K562 (cell line): ENCODE measurements at regions not wholly inside any gene's neighbourhood (a gene's known extent, or its start where the extent isn't known, plus 50 kb on each side); places are given as distances from the start of the nearest gene placed in this dataset.

Experiments used
- ATAC-seq: fragments of 200-7000 bp; cut with Tn5 transposase; 3 replicates; pipeline ENCODE4 v1.9.1; 2020; ENCODE audit warnings: moderate library complexity
- BruUV-seq: library from RNA; stranded (reverse); fragments of 400-500 nt; replicated peaks from 2 replicates; lab custom pipeline; 2021; lab: Mats Ljungman, UMichigan
- CTCF ChIA-PET: fragments of 300-600 bp; formaldehyde crosslinking; extraction: SDS; loops from one replicate; lab custom pipeline; 2021; ENCODE audit warnings: low intra/inter-chr PET ratio; lab: Yijun Ruan, JAX
- POLR2A ChIA-PET: fragments of 300-600, 350-650 bp; sonication (Branson Sonifier 250); formaldehyde crosslinking; extraction: SDS; loops from one replicate; lab custom pipeline; 2021; ENCODE audit warnings: antibody characterized with exemption, inconsistent platforms; lab: Yijun Ruan, JAX
- DNase-seq, 4 experiments: peaks; one replicate each; pipeline versions ENCODE4 v3.0.0 to v3.0.0-alpha.2; 2011 to 2018; ENCODE audit warnings: low spot score in 3 of 4, mixed read lengths in 3 of 4; ENCODE audit errors: extremely low read depth in 1 of 4
- FAIRE-seq: peaks from 2 replicates; lab custom pipeline; 2011; peaks lifted over from hg19 to GRCh38; lab: Jason Lieb, UNC
- H2AFZ ChIP-seq: 2 replicates; pipeline ENCODE4 v1.6.0; 2011; ENCODE audit warnings: low read depth, low read length, control low read depth, inconsistent platforms
- H3K27ac ChIP-seq: fragments of 200-600 bp; 3 replicates; pipeline ENCODE4 v1.8.0; 2011; ENCODE audit warnings: low read depth, mild to moderate bottlenecking, control low read depth, inconsistent platforms, low read length, moderate library complexity, mixed read lengths; ENCODE audit errors: extremely low read depth
- H3K27me3 ChIP-seq, 2 experiments: fragments of 300-600 bp in 1 of 2; 2 replicates in 1 of 2; 3 replicates in 1 of 2; pipeline versions ENCODE4 v1.6.0 to v1.8.0; 2011; ENCODE audit warnings: inconsistent platforms in 2 of 2, low read length in 2 of 2, mild to moderate bottlenecking in 1 of 2, mixed read lengths in 1 of 2, moderate library complexity in 1 of 2; ENCODE audit not compliant: control insufficient read depth in 2 of 2, insufficient read depth in 2 of 2
- H3K36me3 ChIP-seq: fragments of 300-600 bp; 3 replicates; pipeline ENCODE4 v1.8.0; 2011; ENCODE audit warnings: mild to moderate bottlenecking, low read length, inconsistent platforms; ENCODE audit not compliant: control insufficient read depth, insufficient read depth
- H3K4me1 ChIP-seq, 2 experiments: fragments of 200-600 bp in 1 of 2; replicated peaks in 1 of 2; 2 replicates in 1 of 2; 3 replicates in 1 of 2; pipeline versions ENCODE4 v1.5.1 to v1.8.0; 2011; ENCODE audit warnings: inconsistent platforms in 2 of 2, low read length in 2 of 2, mild to moderate bottlenecking in 1 of 2, mixed read lengths in 1 of 2, moderate library complexity in 1 of 2; ENCODE audit not compliant: control insufficient read depth in 2 of 2, insufficient read depth in 2 of 2
- H3K4me2 ChIP-seq: 2 replicates; pipeline ENCODE4 v1.6.1; 2011; ENCODE audit warnings: low read length, control low read depth, inconsistent platforms, mixed read lengths; ENCODE audit not compliant: insufficient read depth
- H3K4me3 ChIP-seq: fragments of 200-600 bp; sonication (generic), shearing (Covaris generic); 2 replicates; pipeline ENCODE4 v1.5.1; 2016; ENCODE audit warnings: control low read depth, inconsistent platforms
- H3K79me2 ChIP-seq: fragments of 200-600 bp; 3 replicates; pipeline ENCODE4 v1.8.0; 2011; ENCODE audit warnings: low read length, inconsistent platforms; ENCODE audit not compliant: control insufficient read depth, insufficient read depth
- H3K9ac ChIP-seq, 2 experiments: 2 replicates each; pipeline versions ENCODE4 v1.6.0 to v1.6.1; 2011; ENCODE audit warnings: low read depth in 2 of 2, low read length in 2 of 2, control low read depth in 1 of 2, inconsistent platforms in 1 of 2, mild to moderate bottlenecking in 1 of 2, mixed read lengths in 1 of 2; ENCODE audit not compliant: insufficient read depth in 1 of 2
- H3K9me1 ChIP-seq: one replicate; pipeline ENCODE4 v1.6.0; 2011; ENCODE audit warnings: inconsistent platforms, mild to moderate bottlenecking, low read length, moderate library complexity; ENCODE audit not compliant: control insufficient read depth, insufficient read depth
- H3K9me3 ChIP-seq: replicated peaks from 2 replicates; pipeline ENCODE4 v1.5.1; 2011; ENCODE audit warnings: low read depth, low read length, inconsistent platforms; ENCODE audit not compliant: control insufficient read depth, insufficient read depth
- H4K20me1 ChIP-seq: replicated peaks from 2 replicates; pipeline ENCODE4 v1.6.1; 2011; ENCODE audit warnings: low read length, inconsistent platforms, mixed read lengths; ENCODE audit not compliant: control insufficient read depth, insufficient read depth
- CREBBP ChIP-seq: IDR thresholded peaks from one replicate; pipeline ENCODE4 v1.6.1; 2012; ENCODE audit warnings: low read depth, mild to moderate bottlenecking, control low read depth, inconsistent platforms, low read length
- MCM3 ChIP-seq: fragments of 450-650 bp; IDR thresholded peaks from 2 replicates; pipeline ENCODE4 v1.6.1; 2016
- MYBL2 ChIP-seq, 2 experiments: fragments of 450-650 bp in 1 of 2; sonication (generic) in 1 of 2; formaldehyde crosslinking in 1 of 2; IDR thresholded peaks; 2 replicates each; pipeline versions ENCODE4 v1.6.1 to v1.8.1; 2017 to 2022; ENCODE audit warnings: borderline replicate concordance in 1 of 2, inconsistent platforms in 1 of 2, low read depth in 1 of 2, mild to moderate bottlenecking in 1 of 2, missing genetic modification reagents in 1 of 2, moderate library complexity in 1 of 2
- NR2F6 ChIP-seq: fragments of 450-650 bp; formaldehyde crosslinking; IDR thresholded peaks from 2 replicates; pipeline ENCODE4 v1.4.0; 2020; ENCODE audit warnings: mild to moderate bottlenecking
- RBM17 ChIP-seq: fragments of 200-400 bp; formaldehyde crosslinking; IDR thresholded peaks from 2 replicates; pipeline ENCODE4 v1.6.1; 2017; ENCODE audit warnings: low read depth, mild to moderate bottlenecking, low read length, borderline replicate concordance
- U2AF1 ChIP-seq: fragments of 200-400 bp; formaldehyde crosslinking; optimal IDR thresholded peaks from 2 replicates; pipeline ENCODE3; 2017; ENCODE audit warnings: mild to moderate bottlenecking, low read depth, low read length, moderate library complexity
- ZNF668 ChIP-seq: fragments of 250-450 bp; sonication (Bioruptor Pico); IDR thresholded peaks from 2 replicates; pipeline ENCODE4 v1.8.0; 2022; ENCODE audit warnings: mild to moderate bottlenecking, inconsistent platforms
- WGBS: fragments of 100-300 bp; shearing (Covaris generic); methylation state at CpG from one replicate; pipeline ENCODE4 v1.1.6; 2016; ENCODE audit warnings: low coverage, mixed read lengths; ENCODE audit not compliant: insufficient coverage; ENCODE audit errors: missing lambda C conversion rate; 5-methylcytosine and 5-hydroxymethylcytosine counted together
- in situ Hi-C: fragments of 300-500 bp; cut with MboI; formaldehyde crosslinking; loops from 4 replicates; pipeline ENCODE4 v1.15.0; 2018; ENCODE audit warnings: inconsistent platforms, mixed read lengths
- intact Hi-C: fragments of 100-400 bp; cut with micrococcal nuclease; formaldehyde crosslinking; loops from 2 replicates; pipeline ENCODE4 v1.14.2; 2022
- TF ChIP-seq, protein P1 (sequence below): fragments of 450-650 bp; conservative IDR thresholded peaks from 2 replicates; pipeline ENCODE4 v1.6.1; 2016; ENCODE audit warnings: missing genetic modification characterization, low read depth, mild to moderate bottlenecking, missing compliant biosample characterization, moderate library complexity

DNA sequence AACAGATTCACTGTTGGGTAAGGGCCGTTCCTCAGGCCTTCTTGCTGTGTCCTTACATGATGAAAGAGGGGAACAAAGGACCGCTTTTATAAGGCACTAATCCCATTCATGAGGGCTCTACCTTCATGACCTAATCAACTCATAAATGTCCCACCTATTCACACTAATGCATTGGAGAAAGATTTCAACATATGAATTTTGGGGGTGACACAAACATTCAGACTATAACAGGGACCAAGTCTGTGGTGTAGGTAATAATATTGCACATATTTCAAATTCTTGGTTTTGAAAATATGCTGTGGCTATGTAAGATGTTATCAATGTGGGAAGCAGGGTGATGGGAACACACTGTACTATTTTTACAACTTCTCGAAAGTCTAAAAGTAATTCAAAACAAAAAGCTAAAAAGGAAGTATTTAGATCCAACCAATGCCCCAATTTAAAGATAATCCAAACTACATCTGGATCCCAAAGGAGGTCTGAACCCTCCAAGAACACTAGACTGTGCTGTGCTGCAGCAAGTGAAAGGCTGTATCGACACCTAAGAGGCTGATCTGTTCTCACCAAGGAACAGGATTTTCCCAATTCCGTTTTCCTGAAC is 82.4 kb upstream of the TGIF1 start:
- Histone ChIP-seq H3K79me2 (no peaks in the 10 kb centered on the region), H3K27ac (no peak overlapping the region)
- POLR2A ChIA-PET: interaction anchor here (0.6 kb wide), 1 partner anchor 13 kb away, joined by 4 read pairs; no protein-coding TSS in a partner anchor

DNA sequence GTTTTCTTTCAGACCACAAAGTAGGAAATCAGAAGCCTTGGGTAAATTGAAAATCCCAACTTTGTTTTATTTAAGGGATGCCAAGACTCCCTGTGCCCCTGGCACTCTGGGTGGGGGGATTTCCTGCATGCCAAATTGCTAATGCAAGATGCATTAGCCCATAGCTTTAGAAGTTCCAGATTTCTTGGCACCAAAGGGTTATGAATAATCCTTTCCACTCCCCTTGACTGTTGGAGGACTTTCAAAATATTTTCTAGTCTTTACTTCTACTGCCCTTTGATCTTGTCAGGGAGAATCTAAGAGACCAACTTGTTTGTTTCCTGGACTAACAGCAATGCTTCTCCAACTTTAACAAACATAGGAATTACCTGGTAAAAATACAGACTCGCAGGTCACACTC is 81.8 kb upstream of the TGIF1 start:
- Histone ChIP-seq H3K36me3 (no peaks in the 10 kb centered on the region), H3K9me3 (no peaks in the 10 kb centered on the region), H4K20me1 (no peaks in the 10 kb centered on the region), H3K9ac (no peak overlapping the region), H3K4me1 (no peaks in the 10 kb centered on the region), H3K4me3 (no peak overlapping the region), H3K9me1 (no peaks in the 10 kb centered on the region), H3K27ac (no peak overlapping the region), H2AFZ (no peak overlapping the region), H3K27me3 (no peaks in the 10 kb centered on the region; a peak in 1 of 5 replicates), H3K4me2 (no peak overlapping the region), H3K79me2 (no peaks in the 10 kb centered on the region)
- 5% methylated on average over 1 of the region's 1 CpG for WGBS
- ChIA-PET CTCF (no interaction called here), POLR2A (interaction anchor here (0.7 kb wide), 1 partner anchor 37 kb away, joined by 6 read pairs; no protein-coding TSS in a partner anchor)
- BruUV-seq: no TSS peak
- intact Hi-C loops: no loop called here
- in situ Hi-C loops: no loop called here
- DNase-seq (no peak), FAIRE-seq (no peak), ATAC-seq (no peak)
- TF ChIP-seq RBM17 (no peak), ZNF668 (no peak)

More for the DNA sequence above, 82.4 kb upstream of the TGIF1 start:
- Histone ChIP-seq H3K36me3 (no peaks in the 10 kb centered on the region), H4K20me1 (no peaks in the 10 kb centered on the region), H3K4me1 (no peaks in the 10 kb centered on the region), H3K9ac (no peak overlapping the region), H3K4me2 (no peak overlapping the region), H3K27me3 (no peaks in the 10 kb centered on the region; a peak in 1 of 5 replicates), H3K4me3 (no peak overlapping the region), H3K9me3 (no peaks in the 10 kb centered on the region), H2AFZ (no peak overlapping the region; the same call in 1 of the 2 replicates), H3K9me1 (no peaks in the 10 kb centered on the region)
- TF ChIP-seq NR2F6 (no peak), MYBL2 (IDR thresholded peaks at IDR 0.05; ENCODE audit: low read depth) (no peak), MYBL2 (CRISPR knock-in tag; IDR thresholded peaks at IDR 0.05; ENCODE audit: borderline replicate concordance) (no peak), CREBBP (no peak), U2AF1 (no peak), MCM3 (no peak)
- TF ChIP-seq, protein P1, sequence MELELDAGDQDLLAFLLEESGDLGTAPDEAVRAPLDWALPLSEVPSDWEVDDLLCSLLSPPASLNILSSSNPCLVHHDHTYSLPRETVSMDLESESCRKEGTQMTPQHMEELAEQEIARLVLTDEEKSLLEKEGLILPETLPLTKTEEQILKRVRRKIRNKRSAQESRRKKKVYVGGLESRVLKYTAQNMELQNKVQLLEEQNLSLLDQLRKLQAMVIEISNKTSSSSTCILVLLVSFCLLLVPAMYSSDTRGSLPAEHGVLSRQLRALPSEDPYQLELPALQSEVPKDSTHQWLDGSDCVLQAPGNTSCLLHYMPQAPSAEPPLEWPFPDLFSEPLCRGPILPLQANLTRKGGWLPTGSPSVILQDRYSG: no peak
- 17% methylated on average over 5 of the region's 5 CpGs for WGBS
- no peak for ATAC-seq
- FAIRE-seq: no peak
- intact Hi-C loops (no loop called here), in situ Hi-C loops (no loop called here)
- no TSS peak for BruUV-seq
- no peak for DNase-seq
- CTCF ChIA-PET: no interaction called here
